Neural progenitor cell (in vitro differentiated cells): ENCODE measurements at regions not wholly inside any gene's neighbourhood (a gene's known extent, or its start where the extent isn't known, plus 50 kb on each side); places are given as distances from the start of the nearest gene placed in this dataset.

Experiments used
- CTCF ChIP-seq: fragments of 200-600 bp; sonication (generic); IDR thresholded peaks from 2 replicates; pipeline ENCODE4 v1.5.1; 2017; ENCODE audit warnings: antibody characterized with exemption, mild to moderate bottlenecking
- EZH2 ChIP-seq: fragments of 200-600 bp; sonication (generic); IDR thresholded peaks from 2 replicates; pipeline ENCODE4 v1.6.1; 2017; ENCODE audit warnings: antibody characterized with exemption, mild to moderate bottlenecking, moderate library complexity
- EZH2phosphoT487 ChIP-seq: fragments of 200-600 bp; sonication (generic); IDR thresholded peaks from 2 replicates; pipeline ENCODE4 v1.6.1; 2017; ENCODE audit warnings: antibody characterized with exemption

- no peak for TF ChIP-seq CTCF
- no peak for TF ChIP-seq EZH2phosphoT487
- TF ChIP-seq EZH2 = no peak
These were observed 638.9 kb upstream of the LRRTM1 start for GRCh38 chr2:80943487-80943886.
